ENCODE measurements at regions not wholly inside any gene's neighbourhood (a gene's known extent, or its start where the extent isn't known, plus 50 kb on each side); places are given as distances from the start of the nearest gene placed in this dataset.
"Not testable (repeated sequence)": the region's sequence is repeated elsewhere in the genome, so short reads cannot be mapped to it uniquely, and the experiment has no call there.

DNA sequence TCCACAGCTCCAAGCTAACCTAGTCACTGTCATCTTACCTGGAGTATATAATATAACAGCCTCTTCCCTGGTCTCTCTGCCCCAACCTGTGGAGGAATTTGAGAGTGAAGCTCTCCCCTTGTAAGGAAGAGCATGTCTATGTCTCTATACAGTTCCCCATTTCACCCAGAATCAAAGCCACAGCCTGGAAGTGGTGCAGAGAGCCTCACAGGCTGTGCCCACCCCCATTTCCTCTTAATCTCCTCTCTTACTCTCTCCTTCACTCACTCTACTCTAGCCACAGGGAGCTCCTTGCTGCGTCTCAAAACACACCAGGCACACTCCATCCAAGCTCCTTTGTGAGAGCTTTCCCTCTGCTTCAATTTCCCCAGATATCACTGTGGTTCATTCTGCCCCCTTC is 302.5 kb upstream of the ISX start:
- DNase-seq: no peak

DNA sequence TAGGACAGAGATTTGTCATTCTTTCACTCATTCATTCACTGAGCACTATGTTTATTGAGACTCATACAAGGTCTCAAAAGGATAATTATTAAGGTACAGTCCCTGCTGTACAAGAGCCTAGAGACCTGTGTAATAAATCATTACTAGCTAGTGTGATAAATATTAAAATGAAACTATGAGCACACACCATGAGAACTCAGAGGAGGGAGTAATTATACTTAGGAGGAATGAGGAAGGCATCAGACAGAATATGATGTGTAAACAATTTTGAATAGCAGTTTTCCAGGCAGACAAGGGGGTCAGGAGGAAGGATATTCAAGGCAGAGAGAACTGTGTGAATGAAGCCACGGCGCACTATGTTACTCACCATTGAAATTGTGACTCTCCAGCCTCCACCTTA is 300.8 kb upstream of the ISX start:
- no peak for DNase-seq

DNA sequence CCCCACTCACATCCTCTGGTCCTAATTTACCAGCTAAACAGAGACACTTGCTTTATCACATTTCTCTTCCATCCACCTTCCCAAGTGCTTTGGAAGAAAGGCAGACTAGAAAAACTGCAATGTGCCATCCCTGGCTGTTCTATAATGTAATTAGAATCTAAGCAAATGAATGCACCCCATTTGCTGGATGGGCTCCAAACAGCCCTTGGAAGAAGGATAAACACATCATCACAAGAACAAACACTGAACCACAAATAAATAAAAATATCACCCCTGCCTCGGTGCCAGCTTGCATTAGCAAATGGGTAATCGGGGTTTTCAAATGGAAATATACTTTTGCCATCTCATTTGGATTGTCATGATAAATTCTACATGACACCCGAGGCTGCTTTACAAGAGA is 296.6 kb upstream of the ISX start:
- no peak for DNase-seq

DNA sequence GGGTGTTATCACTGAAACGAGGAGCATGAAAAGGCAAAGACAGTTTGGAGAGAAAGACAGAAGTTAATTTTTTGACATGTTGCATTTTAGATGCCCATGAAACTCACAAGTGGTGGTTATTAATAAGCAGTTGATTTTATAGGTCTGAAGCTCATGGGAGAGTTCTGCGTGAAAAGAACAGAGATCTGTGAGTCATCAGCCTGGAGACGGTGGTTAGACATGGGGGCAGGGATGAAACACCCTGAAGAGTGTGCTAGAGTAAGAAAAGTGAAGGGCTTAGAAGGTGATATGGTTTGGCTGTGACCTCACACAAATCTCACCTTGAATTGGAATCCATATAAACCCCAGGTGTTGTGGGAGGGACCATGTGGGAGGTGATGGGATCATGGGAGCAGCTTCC is 289.1 kb upstream of the ISX start:
- DNase-seq: peak; percentile 50

DNA sequence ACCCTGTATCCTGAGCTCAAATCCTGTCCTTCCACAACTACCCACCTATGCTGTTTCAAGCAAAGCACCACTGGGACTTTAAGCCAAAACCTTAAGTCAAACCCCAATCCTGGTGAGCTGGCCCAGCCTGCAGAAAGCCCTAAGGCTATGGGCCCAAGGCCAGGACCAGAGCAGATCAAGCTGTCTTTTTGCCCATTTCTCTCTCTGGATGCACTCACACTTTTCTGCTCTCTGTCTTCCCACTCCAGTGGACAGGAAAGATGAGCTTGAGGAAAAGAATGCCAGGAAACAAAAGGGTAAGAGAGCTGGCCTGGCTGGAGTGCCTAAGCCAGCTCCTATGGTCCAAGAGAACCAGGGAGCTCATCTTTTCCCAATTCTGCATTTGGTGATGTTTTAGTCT is 284.3 kb upstream of the ISX start:
- DNase-seq: no peak

DNA sequence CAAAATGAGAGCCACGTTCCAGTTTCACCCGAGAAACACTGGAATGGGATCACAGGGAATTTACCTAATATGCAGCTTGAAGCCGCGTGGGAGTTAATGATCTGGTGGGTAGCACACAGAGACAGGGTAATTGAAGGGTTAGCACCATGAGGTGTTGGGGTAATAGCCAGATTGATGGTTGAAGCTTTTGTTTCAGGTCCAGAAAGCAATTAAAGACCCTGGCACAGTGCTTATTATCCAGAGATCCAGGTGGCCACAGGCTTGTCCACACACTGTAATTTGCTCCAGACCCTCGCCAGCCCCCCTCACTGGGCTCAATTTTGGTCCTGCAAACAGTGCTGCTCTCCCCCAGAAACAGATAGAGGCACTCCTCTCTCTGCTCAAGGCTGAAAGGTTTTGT is 282.5 kb upstream of the ISX start:
- DNase-seq: no peak

DNA sequence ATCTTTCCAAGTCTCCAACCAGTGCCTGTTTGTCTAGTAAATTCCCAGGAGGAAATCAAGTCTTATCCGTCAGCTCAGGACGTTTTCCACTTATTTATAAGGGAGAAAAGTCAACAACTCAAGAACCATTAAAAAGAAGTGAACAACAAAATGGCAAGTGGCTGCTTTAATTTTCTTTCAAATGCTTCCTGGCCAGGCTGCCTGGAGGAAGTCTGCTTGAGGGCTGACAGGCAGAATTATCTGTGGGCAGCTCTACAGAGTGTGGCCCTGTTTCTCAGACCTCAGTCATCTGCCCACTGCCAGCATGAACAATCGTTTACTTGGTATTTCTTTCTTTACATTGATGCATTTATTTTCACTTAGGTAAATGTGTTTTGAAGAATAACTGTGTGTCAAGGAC is 281.9 kb upstream of the ISX start:
- DNase-seq: no peak

DNA sequence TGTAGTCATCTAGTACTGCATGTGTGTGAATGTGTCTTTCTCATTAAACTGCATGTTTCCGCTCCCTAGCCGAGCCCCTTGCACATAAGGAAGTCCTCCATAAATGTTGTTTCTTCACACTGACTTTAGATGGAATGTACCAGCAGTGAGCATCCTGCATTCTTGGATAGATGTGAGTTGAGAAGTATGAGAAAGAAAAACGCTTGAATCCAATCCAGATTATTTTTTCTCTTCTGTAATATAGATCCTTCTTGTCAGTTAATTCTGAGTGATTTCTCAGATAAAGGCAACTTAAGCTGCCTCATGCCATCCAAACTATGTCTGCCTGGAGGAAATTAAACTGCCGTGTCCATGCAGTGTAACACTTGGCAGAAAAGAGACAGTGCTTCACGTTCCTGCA is 268.1 kb upstream of the ISX start:
- DNase-seq: peak; percentile 62

DNA sequence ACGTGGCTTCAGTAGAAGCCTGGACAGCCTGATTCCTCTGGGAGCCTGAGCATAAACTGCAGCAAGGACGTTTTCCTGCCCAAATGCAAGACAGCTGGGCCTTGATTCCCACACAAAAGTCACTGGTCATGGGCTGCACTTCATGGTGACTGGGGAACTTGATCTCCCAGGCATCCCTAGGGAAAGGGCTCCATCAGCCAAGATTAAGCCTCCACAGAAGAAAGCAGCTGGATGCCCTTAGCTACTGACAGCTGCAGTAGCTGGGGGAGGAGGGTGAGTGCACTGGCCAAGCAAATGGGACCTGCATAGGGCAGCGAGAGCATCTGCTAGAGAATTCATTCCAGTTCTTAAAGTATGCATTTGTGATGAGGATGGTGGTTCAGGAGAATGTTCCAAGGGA is 267.4 kb upstream of the ISX start:
- DNase-seq: peak; percentile 45

DNA sequence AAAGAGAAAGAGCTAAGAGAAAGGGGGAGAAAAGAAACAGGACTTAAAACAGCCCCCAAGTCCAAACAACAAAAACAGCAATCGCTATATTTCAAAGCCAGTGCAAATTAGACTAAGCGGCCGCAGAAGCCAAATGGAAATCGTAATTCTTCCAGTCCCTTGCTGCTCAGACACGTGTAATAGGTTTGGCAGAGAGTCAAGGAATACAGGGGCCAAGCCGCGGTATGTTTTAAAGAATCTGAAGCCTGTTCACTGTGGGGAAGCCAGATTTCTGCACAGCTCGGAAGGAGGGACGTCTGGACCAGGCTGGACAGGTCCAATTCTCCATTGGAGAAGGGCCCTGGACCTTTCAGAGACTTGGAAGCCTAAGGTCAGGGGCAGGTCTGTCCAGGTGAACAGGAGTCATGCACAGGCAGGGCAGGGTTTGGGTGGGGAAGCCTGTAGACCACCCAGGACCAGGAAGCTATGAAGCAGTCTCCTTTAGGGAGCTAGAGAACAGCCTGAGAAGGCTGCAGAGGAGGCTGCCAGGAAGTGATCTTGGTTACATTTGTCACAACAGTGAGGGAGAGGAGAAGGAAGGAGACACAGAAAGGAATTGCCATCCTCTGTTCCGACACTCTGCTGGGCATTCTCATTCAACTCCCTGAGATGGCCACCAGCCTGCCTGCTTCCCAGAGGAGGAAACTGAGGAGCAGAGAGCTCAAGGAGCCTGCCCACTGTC is 265.5 kb upstream of the ISX start:
- DNase-seq: peak; percentile 92

DNA sequence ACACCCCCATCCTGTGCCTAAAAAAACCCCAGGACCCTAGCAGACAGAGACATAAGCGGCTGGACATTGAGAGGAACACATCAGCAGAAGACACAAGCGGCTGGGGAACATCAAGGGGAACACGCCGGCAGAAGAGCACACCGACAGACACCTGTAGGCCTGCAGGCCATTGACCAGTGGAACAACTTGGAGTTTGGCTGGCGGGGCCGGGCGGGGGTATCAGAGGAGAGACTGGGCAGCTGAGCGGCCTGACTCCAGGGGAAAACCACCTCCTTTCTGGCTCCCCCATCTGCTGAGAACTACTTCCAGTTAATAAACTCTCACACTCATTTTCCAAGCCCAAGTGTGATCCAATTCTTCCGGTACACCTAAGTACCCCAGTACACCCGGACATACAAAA is 264.7 kb upstream of the ISX start:
- DNase-seq: no peak

DNA sequence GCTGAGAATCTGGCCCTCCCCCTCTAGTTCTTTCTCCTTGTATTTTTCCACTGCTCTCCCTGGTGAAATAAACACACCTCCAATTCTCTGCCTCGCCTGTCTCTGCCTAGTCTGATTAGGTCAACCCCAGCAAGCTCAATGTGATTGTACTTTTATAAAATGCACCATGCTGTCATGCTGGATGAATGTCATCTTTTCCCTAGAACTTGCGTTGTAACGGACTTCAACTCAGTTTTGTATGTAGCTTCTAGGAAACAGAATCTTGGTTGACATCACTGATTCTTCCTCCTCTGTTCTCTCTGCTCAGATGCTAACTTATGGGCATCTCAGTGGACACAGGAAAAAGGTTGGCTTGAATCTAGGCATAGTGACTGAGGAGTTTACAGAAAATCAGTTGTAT is 261.9 kb upstream of the ISX start:
- DNase-seq: no peak

DNA sequence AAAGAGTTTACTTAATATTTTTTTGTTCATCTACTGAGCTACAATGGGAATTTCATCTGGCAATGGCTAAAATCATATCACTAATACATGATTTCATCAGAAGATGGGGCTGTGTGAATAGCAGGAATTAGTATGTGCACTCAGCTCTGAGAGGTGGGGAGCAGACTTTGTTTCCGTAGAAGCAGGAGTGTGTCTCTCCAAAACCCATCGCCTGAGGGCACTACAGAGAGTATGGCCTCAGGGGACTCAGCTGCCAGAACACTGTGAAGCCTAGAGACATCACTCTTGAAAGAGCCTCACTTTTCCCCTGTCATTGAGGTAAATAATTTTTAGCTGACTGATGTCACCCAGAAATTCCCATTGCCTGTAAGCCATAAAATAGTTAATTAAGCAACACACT is 261.4 kb upstream of the ISX start:
- DNase-seq: peak; percentile 63

DNA sequence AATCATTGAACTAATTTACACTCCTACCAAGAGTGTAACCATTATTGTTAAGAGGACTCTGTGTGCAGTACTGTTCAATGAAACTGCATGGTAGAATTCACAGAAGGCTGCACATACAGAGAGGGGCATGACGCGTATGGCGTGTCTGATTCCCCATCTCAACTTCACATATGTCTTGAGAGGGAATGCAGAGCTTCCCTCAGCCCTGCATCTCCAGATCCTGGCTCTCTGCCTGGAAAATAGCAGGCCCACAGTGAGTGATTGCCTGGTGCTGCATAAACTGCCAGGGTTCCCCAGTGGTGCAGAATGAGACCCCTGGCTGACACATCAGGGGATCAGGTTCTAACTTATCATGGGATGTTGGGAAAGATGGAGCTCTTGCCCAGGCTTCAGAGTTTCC is 260.2 kb upstream of the ISX start:
- peak; percentile 80 for DNase-seq

DNA sequence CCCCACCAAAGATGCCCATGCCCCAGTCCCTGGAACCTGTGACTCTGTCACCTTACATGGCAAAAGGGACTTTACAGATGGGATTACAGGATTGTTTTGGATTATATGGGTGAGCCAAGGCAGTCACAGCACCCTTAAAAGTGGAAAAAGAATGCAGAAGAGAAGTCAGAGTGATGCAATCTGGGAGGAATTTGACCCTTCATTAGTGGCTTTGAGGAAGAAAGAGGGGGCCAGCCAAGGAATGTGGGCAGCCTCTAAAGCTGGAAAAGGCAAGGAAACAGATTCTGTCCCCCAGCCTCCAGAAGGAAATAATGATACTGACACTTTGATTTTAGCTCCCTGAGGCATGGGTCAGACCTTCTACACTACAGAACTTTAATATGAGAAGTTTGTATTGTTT is 257.3 kb upstream of the ISX start:
- DNase-seq: peak; percentile 72

DNA sequence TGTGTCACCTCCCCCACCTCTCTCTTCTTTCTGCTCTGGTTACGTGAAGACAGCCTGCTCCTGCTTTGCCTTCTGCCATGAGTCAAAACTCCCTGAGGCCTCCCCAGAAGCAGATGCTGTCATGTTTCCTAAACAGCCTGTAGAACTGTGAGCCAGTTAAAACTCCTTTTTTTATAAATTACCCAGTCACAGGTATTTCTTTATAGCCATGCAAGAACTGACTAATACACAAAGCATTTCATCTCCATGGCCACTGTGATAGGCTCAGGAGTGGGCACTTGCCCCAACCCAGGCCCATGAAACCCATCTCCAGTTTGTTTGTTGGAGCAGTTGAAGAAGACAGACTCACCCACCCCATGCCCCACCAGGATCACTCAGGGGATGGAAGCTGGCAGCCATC is 253.3 kb upstream of the ISX start:
- peak; percentile 87 for DNase-seq

DNA sequence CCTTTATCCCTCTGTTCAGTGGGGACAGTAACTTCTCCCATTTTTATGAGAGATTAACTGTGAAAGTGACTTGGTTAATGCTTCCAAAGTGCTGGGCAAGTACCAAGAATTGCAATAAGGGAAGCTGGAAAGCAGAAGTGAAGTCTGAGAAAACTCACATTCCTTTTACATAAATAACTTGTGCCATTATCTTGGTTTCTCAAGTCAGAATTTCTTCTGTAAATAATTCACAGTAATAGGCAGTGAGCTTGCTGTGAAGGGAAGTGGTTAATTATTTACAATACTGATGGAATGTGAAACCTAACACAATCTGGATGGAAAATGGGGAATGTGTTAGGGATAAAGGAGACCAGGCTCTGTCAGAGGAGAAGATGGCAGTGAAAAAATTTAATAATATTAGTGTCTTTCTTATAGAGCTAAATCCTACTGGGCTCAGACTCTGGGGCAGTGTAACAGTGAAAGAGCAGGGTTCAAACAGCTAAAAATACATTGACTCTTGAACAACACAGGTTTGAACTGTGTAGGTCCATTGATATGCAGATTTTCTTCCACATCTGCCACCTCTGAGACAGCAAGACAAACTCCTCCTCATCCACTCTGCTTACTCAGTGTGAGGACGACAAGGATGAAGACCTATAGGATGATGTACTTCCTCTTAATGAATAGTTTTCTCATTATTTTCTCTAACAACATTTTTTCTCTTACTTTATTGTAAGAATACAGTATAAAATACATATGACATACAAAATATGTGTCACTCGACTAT is 251.5 kb upstream of the ISX start:
- DNase-seq: peak; percentile 78

DNA sequence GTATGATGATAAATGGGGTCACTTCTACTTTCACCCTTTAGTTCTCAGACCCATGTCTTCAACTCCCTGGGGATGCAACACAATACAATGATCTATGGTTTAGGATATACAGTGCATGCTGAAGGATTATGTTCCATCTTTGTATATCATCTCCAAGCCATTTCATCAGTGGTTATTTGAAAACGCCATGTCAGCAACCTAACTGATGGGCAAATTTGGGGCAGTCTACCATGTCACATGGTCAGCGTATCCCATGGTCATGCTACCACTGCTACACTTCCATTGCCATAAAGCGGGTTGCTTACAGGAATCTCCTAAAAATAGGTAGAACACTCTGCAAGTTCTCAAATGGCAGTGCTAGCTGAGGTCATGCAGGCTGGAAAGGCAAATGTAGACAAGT is 236.5 kb upstream of the ISX start:
- no peak for DNase-seq

DNA sequence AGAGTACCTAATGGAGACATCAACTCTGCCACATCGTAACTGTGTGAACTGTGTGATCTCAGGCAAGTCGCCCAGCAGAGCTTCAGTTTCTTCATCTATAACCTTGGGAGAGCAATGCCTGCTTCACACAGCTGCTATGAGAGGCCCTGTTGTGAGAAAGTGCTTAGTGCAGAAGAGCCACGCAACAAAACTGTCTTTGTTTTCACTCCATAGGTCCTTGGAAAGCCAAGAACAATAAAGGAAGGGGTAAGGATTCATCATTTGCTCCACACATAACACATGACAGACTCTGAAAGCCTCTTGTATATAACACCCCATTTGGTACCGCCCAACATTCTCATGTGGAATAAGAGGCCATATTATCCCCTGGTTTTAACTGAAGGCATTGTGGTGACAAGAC is 231.9 kb upstream of the ISX start:
- no peak for DNase-seq

DNA sequence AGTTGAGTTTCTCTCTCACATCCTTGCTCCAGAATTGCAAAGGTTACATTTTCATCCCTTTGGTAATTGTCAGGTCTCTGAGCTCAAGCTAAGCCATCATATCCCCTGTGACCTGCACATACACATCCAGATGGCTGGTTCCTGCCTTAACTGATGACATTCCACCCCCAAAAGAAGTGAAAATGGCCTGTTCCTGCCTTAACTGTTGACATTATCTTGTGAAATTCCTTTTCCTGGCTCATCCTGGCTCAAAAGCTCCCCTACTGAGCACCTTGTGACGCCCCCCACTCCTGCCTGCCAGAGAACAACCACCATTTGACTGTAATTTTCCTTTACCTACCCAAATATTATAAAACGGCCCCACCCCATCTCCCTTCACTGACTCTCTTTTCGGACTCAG is 231.4 kb upstream of the ISX start:
- not testable (repeated sequence) for DNase-seq

DNA sequence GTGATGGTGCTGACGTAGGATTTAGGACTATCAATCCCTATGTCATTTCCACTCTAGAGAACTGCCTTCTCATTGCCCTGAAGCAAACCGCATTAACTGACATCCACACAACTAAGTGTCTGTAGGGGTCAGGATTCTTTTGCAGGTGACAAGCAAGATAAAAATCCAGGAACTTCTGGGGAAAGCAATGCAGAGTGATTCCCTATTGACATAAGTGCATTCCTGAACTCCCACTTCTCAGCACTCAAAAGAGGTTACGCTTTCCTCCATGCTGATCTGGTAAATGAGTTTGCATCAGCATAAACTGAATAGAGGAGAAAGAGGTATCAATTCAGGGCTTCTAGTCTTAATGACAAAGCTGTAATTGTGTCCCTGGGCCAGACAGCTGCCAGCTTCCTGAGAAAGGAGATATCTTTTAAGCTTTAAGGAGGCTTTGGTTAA is 224.6 kb upstream of the ISX start:
- peak; percentile 83 for DNase-seq

DNA sequence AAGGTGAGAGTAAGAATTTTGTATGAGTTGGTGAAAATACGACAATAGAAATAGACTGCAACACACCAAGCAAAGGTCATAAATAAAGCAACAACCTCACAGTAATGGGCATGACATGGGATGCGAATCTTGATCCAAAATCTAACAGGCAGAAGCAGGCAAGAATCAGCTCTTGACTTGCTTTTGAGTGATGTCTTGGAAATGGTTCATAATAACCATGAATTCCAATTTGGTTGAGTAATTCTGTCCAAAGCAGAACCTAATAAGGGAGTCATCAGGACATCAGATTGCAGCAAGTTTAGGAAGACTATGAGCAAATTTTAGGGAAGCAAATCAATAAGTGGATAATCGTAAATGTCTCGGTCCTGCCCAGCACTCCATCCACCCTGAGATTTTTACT is 224.0 kb upstream of the ISX start:
- peak; percentile 79 for DNase-seq

DNA sequence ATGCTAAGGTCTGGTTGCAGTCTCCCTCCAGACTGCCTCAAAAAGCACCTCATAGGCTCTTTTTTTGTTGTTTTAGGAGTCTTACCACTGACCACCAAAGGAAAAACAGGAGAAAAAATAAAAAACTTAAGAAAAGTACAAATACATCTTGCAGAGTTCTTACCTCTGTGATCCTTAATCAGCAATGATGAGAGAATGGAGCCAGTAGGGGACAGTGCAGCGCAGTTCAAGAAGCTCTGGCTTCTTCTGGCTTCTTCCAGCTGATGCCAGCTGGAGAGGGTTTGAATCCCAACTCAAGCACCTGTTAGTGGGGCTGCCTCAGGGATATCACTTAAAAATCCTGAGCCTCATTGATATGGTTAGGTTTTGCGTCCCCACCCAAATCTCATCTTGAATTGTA is 223.3 kb upstream of the ISX start:
- DNase-seq: peak; percentile 61

DNA sequence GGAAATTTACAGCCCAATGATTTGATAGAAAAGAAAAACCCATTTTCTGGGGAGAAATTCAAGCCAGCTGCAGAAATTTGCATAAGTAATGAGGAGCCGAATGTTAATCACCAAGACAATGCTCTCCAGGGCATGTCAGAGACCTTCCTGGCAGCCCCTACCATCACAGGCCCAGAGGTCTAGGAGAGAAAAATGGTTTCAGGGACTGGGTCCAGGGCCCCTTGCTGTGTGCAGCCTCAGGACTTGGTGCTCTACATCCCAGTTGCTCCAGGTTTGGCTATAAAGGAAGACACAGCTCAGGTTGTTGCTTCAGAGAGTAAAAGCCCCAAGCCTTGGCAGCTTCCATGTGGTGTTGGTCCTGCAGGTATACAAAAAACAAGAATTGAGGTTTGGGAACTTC is 222.2 kb upstream of the ISX start:
- not testable (repeated sequence) for DNase-seq

DNA sequence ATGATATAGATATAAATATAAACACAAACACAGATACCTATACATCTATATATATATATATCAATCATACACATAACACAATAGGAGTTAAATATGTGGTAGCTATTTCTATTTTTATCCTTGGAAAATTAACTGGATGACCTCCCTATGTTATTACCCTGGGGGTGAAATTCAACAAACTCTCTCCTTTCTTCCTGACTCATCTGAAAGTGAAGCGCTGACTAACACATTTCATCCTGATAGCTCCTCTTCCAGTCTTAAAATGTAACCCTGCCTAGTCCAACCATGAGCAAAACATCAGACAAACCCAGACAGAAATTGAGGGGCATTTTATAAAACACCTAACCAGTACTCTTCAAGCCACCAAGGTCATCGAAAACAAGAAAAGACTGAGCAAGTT is 220.6 kb upstream of the ISX start:
- peak; percentile 67 for DNase-seq
